Inferior parietal cortex (tissue), 1 donor: ENCODE measurements at regions not wholly inside any gene's neighbourhood (a gene's known extent, or its start where the extent isn't known, plus 50 kb on each side); places are given as distances from the start of the nearest gene placed in this dataset.

ENCODE experiments used
- DNase-seq: peaks from one replicate; pipeline ENCODE4 v3.0.0-alpha.2; 2016; ENCODE audit errors: extremely low spot score

- no peak for DNase-seq
Measured at GRCh38 chr16:65521633-65522328, 399.9 kb upstream of the CDH11 start.

- no peak for DNase-seq
Measured at GRCh38 chr16:65519402-65519801, 397.5 kb upstream of the CDH11 start.

- DNase-seq, result no peak
Measured at GRCh38 chr16:65515193-65515592, 393.3 kb upstream of the CDH11 start.

- no peak for DNase-seq
Measured at GRCh38 chr16:65510850-65511249, 389.0 kb upstream of the CDH11 start.

- no peak for DNase-seq
Measured at GRCh38 chr16:65510241-65510640, 388.4 kb upstream of the CDH11 start.

- DNase-seq, result no peak
Measured at GRCh38 chr16:65509172-65509571, 387.3 kb upstream of the CDH11 start.

GRCh38 chr16:65500919-65501318 lies 379.1 kb upstream of the CDH11 start:
- no peak for DNase-seq

GRCh38 chr16:65500007-65500406 lies 378.1 kb upstream of the CDH11 start:
- DNase-seq, result no peak

GRCh38 chr16:65499566-65499965 lies 377.7 kb upstream of the CDH11 start:
- DNase-seq, result no peak

GRCh38 chr16:65497571-65497970 lies 375.7 kb upstream of the CDH11 start:
- DNase-seq, result peak; percentile 16

GRCh38 chr16:65495106-65495505 lies 373.2 kb upstream of the CDH11 start:
- no peak for DNase-seq

- DNase-seq, result no peak
Measured at GRCh38 chr16:65494609-65495008, 372.7 kb upstream of the CDH11 start.

- DNase-seq, result no peak
Measured at GRCh38 chr16:65494080-65494479, 372.2 kb upstream of the CDH11 start.

GRCh38 chr16:65490286-65490685 lies 368.4 kb upstream of the CDH11 start:
- no peak for DNase-seq

GRCh38 chr16:65489531-65490023 lies 367.7 kb upstream of the CDH11 start:
- no peak for DNase-seq

GRCh38 chr16:65487231-65487630 lies 365.4 kb upstream of the CDH11 start:
- DNase-seq, result no peak

- DNase-seq, result no peak
Measured at GRCh38 chr16:65481956-65482355, 360.1 kb upstream of the CDH11 start.

GRCh38 chr16:65480281-65481091 lies 358.6 kb upstream of the CDH11 start:
- DNase-seq, result no peak

GRCh38 chr16:65476448-65476955 lies 354.6 kb upstream of the CDH11 start:
- DNase-seq, result no peak

GRCh38 chr16:65473699-65474098 lies 351.8 kb upstream of the CDH11 start:
- DNase-seq, result no peak

- DNase-seq, result no peak
Measured at GRCh38 chr16:65469116-65469515, 347.3 kb upstream of the CDH11 start.

- DNase-seq, result no peak
Measured at GRCh38 chr16:65468133-65468532, 346.3 kb upstream of the CDH11 start.
